ENCODE measurements at regions not wholly inside any gene's neighbourhood (a gene's known extent, or its start where the extent isn't known, plus 50 kb on each side); places are given as distances from the start of the nearest gene placed in this dataset.

GRCh38 chr1:212557739-212558692 is 50.5 kb upstream of the ATF3 start:
- no peak for DNase-seq (ENCODE audit: extremely low read depth in 1 of 2, low read depth in 1 of 2)

GRCh38 chr1:212558693-212559480 is 49.7 kb upstream of the ATF3 start:
- DNase-seq (ENCODE audit: extremely low read depth in 1 of 2, low read depth in 1 of 2): peak; percentile 74 to 75

All from stimulated activated CD8-positive, alpha-beta memory T cell treated with anti-CD3 and anti-CD28 coated beads, Interleukin-7, amount 100 ng/mL, for 48 hours (primary cell).